ENCODE measurements at regions not wholly inside any gene's neighbourhood (a gene's known extent, or its start where the extent isn't known, plus 50 kb on each side); places are given as distances from the start of the nearest gene placed in this dataset.
"Not testable (repeated sequence)": the region's sequence is repeated elsewhere in the genome, so short reads cannot be mapped to it uniquely, and the experiment has no call there.

DNA sequence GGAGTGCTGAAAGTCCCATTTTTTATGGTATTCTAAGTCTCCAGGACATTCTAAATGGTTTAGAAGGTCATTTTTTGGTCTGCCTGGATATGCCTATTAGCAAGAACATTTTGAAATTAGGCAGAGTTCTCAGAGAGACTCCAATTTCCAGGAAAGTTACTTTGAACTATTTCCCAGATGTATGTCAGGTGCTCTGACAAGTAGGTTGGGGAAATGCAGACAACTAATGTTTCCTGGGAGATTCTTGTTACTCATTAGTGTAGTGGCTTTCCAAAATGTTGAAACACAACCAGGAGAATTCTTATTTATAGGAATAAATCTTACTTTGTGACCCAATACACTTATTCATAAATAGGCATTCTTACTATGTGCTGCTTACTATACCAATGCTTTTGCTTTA, 268.4 kb downstream of the ZNF37A start:
- DNase-seq (ENCODE audit: low read depth in 2 of 2) = not testable (repeated sequence)

DNA sequence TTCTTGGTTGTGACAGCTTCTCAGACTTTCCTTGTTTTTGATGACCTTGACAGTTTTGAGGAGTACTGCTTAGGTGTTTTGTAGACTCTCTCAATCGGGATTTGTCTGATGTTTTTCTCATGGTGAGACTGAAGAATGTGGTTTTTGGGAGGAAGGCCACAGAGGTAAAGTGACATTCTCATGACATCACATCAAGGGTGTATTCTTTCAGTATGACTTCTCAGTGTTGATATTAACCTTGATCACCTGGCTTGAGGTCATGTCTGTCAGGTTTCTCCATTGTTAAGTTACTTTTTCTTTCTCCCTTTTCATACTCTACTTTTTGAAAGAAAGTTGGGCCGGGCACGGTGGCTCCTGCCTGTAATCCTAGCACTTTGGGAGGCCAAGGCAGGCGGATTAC, 269.9 kb downstream of the ZNF37A start:
- not testable (repeated sequence) for DNase-seq (ENCODE audit: low read depth in 2 of 2)

DNA sequence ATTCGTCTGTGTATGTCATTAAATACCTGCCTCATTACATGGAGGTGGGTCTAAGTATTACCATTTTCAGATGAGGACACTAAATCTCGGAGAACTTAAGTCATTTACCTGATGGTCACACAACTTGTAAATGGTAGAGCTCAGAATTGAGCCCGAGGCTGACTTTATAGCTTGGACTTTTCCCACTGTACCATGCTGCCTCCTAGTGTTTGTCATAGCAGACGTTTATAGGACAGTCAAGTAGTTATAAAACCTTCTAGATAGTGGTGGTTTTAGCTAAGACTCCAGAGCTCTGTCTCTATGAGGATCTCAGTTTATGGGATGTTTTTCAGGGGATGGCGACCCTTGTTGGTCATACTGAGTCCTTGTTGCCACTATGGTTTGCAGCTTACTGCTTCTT, 271.8 kb downstream of the ZNF37A start:
- not testable (repeated sequence) for DNase-seq (ENCODE audit: low read depth in 2 of 2)

DNA sequence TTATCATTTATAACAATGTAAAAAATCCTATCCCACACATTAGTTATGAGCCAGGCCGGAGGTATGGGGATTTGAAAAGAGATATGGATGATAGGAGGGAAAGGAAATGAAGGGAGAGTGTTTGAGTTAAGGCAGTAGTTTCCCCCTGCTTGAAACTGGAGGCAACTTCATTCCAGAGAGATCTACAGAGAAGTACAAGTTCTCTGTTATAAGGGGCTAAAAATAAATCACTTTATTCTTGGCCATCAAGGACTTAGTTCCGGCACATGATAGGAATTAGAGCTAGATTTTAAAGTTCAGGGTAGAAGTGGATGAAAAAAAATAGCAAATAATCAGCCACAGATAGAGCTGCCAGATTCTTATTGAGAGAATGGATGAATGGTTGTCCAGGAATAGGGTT, 289.7 kb downstream of the ZNF37A start:
- not testable (repeated sequence) for DNase-seq (ENCODE audit: low read depth in 2 of 2)

DNA sequence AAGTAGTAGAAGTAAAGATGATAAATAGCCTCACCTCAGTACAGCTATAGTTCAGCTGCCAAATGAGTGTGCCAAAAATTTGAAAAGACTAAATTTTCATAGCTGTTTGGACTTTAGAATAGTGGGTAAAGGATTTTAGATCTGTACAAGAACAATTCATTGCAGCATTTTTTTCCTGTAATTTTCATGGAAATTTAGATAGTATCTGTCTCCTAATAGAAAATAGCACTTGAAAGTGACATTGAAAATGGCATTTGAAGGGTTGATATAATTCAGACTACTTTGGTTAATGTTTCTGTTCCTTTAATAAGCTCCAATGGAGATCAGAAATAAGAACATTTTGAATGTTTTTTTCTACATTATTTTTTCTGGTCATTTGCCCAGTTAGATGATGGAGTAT, 292.7 kb downstream of the ZNF37A start:
- not testable (repeated sequence) for DNase-seq (ENCODE audit: low read depth in 2 of 2)

DNA sequence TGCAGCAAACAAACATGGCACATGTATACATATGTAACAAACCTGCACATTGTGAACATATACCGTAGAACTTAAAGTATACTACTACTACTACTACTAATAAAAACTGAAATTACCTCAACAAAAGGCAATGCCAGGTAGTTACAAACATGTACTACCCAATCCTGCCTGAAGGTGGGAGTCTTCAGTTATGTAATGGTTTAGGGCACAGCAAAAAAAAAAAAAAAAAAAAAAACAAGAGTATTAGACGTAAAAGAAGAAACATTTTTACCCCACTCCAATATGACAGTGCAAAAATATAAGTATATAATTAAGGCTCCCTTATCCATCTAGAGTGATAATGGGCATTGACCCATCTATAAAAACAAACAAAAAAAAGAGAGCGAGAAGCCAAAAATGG, 296.6 kb downstream of the ZNF37A start:
- DNase-seq (ENCODE audit: low read depth in 2 of 2) = not testable (repeated sequence)

DNA sequence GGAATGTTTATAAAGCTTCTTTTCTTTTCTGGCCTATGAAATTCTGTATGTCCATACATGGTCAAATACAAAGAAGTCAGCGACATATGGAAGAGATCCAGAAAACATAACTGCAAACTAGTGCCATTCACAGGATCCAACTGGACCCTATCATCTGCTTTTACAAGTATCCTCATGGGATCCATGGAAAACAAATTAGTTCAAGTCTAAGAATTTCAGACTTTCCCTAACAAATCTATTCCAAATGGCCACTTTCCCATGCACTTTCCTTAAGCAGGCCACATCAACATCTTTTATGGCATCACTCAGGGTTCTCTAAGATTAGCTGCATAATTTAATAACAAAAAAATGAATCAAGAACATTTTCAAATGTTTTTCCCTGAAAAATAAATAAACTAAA, 301.3 kb downstream of the ZNF37A start:
- DNase-seq (ENCODE audit: low read depth in 2 of 2) = not testable (repeated sequence)

DNA sequence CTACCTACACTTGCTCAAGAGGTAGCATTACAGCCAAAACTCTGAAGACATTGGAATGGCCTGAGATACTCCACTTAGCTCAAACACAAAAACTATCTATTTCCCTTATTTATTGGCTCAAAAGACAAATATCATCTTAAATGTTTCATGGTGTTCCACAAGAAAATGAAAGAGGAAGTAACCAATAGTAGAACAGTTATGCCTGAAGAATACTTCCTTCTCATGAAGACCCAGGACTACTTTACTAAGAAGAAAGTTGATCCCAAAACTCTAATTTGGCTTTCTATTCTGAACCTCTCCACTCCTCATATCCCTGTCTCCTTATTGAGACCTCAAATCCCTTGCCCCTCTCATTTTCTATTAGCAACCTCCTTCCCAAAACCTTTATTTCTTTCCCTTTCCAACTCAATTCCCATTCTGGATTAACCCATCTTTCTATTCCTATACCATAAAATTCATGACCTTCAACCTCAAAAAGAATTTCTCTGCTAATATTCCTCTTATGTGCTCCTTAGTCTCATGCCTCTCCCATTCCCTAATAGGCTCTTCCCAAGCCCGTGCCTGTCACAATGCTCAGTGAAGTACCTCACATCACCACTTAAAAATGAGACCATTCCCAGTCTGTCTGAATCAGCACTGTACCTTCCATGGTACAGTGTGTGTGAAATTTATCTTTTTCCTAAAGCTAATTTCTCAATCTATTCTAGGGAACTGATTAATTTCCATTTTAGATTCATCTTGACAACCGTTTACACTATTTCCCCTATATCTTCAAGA, 302.2 kb downstream of the ZNF37A start:
- not testable (repeated sequence) for DNase-seq (ENCODE audit: low read depth in 2 of 2)

DNA sequence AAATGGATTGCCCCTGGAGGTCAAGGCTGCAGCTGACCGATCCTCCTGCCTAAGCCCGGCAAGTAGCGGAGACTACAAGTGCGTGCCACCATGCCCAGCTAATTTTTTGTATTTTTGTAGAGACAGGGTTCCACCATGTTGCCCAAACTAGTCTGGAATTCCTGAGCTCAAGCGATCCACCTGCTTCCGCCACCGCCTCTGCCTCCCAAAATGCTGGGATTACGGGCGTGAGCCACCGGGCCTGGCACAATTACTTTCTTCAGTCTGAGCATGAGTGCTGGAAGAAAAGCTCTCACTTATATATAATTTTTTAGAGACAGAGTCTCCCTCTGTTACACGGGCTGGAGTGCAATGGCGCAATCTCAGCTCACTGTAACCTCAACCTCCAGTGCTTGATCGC, 307.4 kb downstream of the ZNF37A start:
- DNase-seq (ENCODE audit: low read depth in 2 of 2) = not testable (repeated sequence)

DNA sequence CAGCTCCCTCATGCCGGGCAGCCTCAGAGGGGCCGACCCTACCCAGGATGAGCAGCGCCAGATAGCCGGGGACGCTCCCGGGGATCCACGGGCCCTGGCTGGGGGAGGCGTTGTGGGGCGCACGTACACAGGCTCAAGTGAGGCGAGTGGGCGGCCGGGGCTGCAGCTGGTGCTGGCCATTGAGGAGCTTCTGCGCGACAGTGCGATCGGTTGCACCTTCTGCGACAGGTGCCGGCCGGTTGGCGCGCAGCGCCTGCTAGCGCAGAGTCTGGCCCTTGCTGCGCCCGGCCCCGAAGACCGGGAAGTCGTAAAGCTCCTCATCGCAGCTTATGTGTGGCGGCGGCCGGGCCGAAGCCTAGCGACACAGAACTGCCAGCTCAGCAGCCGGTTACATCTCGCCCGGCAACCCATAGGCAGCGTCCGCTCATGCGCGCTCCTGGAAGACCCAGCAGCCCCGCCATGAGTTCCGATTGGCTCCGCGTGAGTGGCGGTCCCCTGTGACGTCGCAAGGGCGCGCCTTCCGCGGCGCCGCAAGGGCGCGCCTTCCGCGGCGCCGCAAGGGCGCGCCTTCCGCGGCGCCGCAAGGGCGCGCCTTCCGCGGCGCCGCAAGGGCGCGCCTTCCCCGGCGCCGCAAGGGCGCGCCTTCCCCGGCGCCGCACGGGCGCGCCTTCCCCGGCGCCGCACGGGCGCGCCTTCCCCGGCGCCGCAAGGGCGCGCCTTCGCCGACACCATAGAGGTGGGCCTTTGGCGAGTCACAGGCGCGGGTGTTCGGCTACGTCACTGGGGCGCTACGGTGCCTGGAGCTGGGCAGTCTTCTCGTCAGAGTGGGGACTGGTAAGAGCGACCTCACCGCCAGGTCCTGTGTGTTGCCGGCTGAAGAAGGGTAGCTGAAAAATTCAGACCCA, 308.6 kb downstream of the ZNF37A start:
- DNase-seq (ENCODE audit: low read depth in 2 of 2) = peak; percentile 80 to 83

DNA sequence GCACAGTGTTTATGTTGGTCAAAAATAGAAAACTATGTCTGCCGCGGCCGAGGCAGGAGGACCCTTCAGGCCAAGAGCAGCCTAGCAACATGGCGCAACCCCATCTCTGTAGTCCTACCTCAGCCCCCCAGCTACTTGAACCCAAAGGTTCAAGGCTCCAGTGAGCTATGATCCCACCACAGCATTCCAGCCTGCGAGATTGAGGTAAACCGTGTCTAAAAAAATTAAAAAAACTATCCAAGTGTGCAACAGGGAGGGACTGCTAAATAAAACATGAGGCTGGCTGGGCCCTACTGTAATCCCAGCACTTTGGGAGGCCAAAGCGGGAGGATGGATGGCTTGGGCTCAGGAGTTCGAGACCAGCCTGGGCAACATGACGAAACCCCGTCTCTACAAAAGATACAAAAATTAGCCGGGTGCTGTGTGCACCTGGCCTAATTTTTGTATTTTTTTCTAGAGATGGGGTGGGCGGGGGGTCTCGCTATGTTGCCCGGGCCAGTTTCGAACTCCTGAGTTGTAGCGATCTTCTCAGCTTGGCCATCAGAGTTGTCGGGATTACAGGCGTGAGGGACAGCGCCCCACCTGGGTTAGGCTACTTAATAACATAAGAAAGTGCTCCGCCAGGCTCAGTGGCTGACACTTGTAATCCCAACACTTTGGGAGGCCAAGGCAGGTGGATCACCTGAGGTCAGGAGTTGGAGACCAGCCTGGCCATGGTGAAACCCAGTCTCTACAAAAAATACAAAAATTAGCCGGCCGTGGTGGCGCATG, 309.4 kb downstream of the ZNF37A start:
- not testable (repeated sequence) for DNase-seq (ENCODE audit: low read depth in 2 of 2)

DNA sequence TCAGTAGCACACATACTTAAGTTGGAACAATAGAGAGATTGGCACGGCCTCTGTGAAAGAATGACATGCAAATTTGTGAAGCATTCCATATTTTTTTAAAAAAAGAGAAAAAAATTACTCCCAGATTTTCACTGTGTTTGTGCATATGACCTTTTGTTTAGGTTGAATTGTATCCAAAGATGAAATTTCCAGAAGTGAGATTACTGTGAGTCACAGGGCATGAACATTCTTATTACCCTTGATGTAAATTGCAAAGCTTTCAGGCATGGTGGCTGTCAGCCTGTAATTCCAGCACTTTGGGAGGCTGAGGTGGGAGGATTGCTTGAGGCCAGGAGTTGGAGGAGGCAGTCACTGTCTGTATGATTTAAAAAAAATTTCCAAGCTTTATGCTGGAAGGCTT, 329.5 kb downstream of the ZNF37A start:
- not testable (repeated sequence) for DNase-seq (ENCODE audit: low read depth in 2 of 2)

DNA sequence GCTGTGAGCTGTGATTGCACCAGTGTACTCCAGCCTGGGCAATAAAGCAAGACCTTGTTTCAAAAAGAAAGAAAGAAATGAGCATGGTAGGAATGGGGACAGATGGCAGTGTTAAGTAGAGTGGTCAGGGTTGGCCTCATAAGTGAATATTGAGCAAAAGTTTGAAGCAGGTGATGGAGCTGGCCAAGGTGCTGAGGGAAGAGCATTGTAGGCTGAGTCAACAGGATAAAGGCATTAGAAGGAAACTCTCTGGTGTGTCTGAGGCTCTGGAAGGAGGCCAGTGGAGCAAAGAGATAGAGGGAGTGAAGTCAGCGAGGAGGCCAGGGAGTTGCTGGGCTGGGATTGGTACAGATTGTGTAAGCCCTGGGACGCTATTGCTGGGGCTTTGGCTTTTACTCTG, 336.1 kb downstream of the ZNF37A start:
- not testable (repeated sequence) for DNase-seq (ENCODE audit: low read depth in 2 of 2)

DNA sequence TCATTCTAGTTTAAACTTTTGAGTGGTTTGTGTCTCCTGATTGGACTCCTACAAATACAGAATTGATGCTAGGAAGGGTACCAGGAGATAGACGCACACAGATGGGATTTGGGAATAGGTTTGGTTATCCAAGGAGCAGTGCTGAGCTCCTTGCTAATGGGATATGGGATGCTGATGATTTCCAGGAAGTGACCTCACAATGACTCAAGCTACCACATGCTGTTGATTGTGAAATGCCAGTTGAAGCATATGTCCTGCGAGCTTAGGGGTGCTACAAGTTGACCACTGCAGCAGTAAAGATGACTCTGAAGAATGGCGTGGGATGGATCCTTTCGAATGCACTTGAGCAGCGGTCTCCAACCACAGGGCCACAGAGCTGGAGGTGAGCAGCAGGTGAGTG, 343.2 kb downstream of the ZNF37A start:
- not testable (repeated sequence) for DNase-seq (ENCODE audit: low read depth in 2 of 2)

DNA sequence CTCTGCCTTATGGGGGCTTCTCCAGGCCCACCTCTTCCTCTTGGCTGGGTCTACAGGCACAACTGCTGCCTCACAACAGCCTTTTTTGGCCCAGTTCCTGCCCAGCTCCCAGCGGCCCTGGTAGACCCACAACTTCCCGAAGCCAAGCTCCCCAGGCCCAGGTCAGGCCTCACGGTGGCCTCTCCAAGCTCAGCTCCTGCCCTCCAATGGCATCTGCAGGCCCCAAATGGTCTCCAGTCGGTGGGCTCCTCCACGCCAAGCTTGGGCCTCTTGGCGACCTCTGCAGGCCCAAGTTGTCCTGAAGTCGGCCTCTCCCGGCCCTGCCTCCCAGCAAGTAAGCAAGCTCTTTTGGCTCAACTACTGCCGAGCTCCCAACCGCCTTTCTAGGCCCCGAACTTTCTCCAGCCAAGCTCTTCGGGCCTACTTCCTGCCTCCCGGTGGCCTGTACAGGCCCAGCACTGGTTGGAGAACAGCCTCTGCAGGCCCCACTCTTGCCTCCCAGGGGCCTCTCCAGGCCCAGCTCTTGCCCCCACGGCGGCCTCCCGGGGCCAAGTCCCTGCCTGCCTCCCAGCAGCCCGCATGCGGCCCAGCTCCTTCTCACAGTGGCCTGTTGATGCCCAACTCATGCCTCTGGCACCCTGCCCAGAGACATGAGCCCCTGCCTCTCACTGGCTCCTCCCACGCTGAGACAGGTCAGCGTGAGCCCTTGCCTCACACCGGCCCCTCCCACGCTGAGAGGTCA, 354.6 kb downstream of the ZNF37A start:
- not testable (repeated sequence) for DNase-seq (ENCODE audit: low read depth in 2 of 2)

DNA sequence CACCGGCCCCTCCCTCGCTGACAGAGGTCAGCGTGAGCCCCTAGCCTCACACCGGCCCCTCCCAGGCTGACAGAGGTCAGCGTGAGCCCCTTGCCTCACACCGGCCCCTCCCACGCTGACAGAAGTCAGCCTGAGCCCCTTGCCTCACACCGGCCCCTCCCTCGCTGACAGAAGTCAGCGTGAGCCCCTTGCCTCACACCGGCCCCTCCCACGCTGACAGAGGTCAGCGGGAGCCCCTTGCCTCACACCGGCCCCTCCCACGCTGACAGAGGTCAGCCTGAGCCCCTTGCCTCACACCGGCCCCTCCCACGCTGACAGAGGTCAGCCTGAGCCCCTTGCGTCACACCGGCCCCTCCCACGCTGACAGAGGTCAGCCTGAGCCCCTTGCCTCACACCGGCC, 355.5 kb downstream of the ZNF37A start:
- not testable (repeated sequence) for DNase-seq (ENCODE audit: low read depth in 2 of 2)

DNA sequence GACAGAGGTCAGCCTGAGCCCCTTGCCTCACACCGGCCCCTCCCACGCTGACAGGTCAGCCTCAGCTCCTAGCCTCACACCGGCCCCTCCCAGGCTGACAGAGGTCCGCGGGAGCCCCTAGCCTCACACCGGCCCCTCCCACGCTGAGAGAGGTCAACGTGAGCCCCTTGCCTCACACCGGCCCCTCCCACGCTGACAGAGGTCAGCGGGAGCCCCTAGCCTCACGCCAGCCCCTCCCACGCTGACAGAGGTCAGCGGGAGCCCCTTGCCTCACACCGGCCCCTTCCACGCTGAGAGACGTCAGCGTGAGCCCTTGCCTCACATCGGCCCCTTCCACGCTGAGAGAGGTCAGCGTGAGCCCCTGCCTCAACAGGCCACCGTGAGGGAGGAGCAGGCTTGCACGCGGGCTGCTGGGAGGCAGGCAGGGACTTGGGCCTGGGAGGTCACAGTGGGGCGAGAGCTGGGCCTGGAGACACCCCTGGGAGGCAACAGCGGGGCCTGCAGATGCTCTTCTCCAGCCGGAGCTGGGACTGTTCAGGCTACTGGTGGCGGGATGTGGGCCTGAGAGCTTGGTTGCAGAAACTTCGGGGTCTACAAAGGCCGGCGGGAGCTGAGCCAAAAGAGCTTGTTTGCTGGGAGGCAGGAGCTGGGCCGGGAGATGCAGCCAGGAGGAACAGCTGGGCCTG, 356.4 kb downstream of the ZNF37A start:
- DNase-seq (ENCODE audit: low read depth in 2 of 2) = not testable (repeated sequence)

DNA sequence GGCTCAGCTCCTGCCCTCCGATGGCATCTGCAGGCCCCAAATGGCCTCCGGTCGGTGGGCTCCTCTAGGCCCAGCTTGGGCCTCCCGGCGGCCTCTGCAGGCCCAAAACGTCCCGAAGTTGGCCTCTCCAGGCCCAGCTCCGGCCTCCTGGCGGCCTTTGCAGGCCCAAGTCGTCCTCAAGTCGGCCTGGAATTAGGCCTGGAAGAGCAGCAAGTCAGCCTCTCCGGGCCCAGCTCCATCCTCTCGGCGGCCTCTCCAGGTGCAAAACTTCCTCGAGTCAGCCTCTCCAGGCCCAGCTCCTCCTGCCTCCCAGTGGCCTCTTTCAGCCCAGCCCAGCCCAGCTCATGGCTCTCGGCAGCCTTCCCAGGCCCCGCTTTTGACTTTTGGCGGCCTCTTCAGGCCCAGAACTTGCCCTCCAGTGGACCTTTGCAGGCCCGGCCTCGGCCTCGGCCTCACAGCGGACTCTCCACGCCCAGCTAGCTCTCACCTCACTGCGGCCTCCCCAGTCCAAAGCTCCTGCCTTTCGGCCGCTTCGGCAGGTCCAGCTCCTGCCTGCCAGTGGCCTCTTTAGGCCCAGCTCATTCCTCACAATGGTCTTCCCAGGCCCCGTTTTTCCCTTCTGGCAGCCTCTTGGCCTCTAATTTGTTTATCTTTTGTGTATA, 357.3 kb downstream of the ZNF37A start:
- not testable (repeated sequence) for DNase-seq (ENCODE audit: low read depth in 2 of 2)
